ENCODE measurements at regions not wholly inside any gene's neighbourhood (a gene's known extent, or its start where the extent isn't known, plus 50 kb on each side); places are given as distances from the start of the nearest gene placed in this dataset.

- no peak for DNase-seq
These were observed 318.6 kb downstream of the CSNK1G3 start for GRCh38 chr5:123830575-123830974.

GRCh38 chr5:123827811-123828210 lies 315.8 kb downstream of the CSNK1G3 start:
- DNase-seq: no peak

- DNase-seq: no peak
These were observed 307.9 kb downstream of the CSNK1G3 start for GRCh38 chr5:123819833-123820232.

GRCh38 chr5:123819386-123819785 lies 307.4 kb downstream of the CSNK1G3 start:
- DNase-seq: no peak

GRCh38 chr5:123817267-123817666 lies 305.3 kb downstream of the CSNK1G3 start:
- no peak for DNase-seq

GRCh38 chr5:123814801-123815470 lies 303.0 kb downstream of the CSNK1G3 start:
- DNase-seq: peak; percentile 58

- peak; percentile 97 for DNase-seq
These were observed 302.1 kb downstream of the CSNK1G3 start for GRCh38 chr5:123813937-123814624.

GRCh38 chr5:123813264-123813663 lies 301.3 kb downstream of the CSNK1G3 start:
- DNase-seq: no peak

GRCh38 chr5:123811831-123812230 lies 299.9 kb downstream of the CSNK1G3 start:
- DNase-seq: no peak

- no peak for DNase-seq
These were observed 298.9 kb downstream of the CSNK1G3 start for GRCh38 chr5:123810746-123811340.

- no peak for DNase-seq
These were observed 298.3 kb downstream of the CSNK1G3 start for GRCh38 chr5:123810253-123810652.

GRCh38 chr5:123809594-123810221 lies 297.7 kb downstream of the CSNK1G3 start:
- DNase-seq: no peak

GRCh38 chr5:123808461-123809380 lies 296.7 kb downstream of the CSNK1G3 start:
- no peak for DNase-seq

GRCh38 chr5:123807177-123807945 lies 295.4 kb downstream of the CSNK1G3 start:
- DNase-seq: no peak

- no peak for DNase-seq
These were observed 294.7 kb downstream of the CSNK1G3 start for GRCh38 chr5:123806644-123807043.

GRCh38 chr5:123805300-123805699 lies 293.3 kb downstream of the CSNK1G3 start:
- DNase-seq: no peak

GRCh38 chr5:123803359-123803758 lies 291.4 kb downstream of the CSNK1G3 start:
- DNase-seq: no peak

- no peak for DNase-seq
These were observed 290.4 kb downstream of the CSNK1G3 start for GRCh38 chr5:123802298-123802951.

- DNase-seq: no peak
These were observed 288.7 kb downstream of the CSNK1G3 start for GRCh38 chr5:123800640-123801039.

- DNase-seq: no peak
These were observed 283.7 kb downstream of the CSNK1G3 start for GRCh38 chr5:123795688-123796087.

- no peak for DNase-seq
These were observed 278.2 kb downstream of the CSNK1G3 start for GRCh38 chr5:123790226-123790625.

Data from dermis blood vessel endothelial cell (primary cell).